ENCODE measurements at regions not wholly inside any gene's neighbourhood (a gene's known extent, or its start where the extent isn't known, plus 50 kb on each side); places are given as distances from the start of the nearest gene placed in this dataset.
"Not testable (repeated sequence)": the region's sequence is repeated elsewhere in the genome, so short reads cannot be mapped to it uniquely, and the experiment has no call there.

DNA sequence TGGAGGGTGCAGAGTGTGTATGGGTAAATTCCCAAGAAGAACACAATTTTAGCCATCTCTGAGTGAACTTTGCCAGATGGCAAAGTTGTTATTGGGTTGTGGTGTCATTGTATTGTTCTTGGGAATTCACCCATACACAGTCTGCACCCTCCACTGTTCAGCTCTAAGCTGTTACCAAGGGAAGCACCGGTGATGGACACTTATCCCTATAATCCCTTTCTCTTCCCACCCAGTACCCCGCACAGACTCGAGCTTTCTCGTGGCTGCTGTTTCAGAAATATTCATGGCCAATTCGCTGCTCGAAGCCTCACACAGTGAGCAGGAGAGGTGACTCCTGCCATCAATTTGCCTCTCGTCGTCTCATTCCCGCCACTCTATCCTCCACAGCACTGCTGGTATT is 95.7 kb upstream of the PALMD start:
- Mint-ChIP-seq H3K36me3 (no peaks in the 10 kb centered on the region), H3K9me3 (peaks cover 0 to 4% (median 0%) of the 10 kb centered on the region in 8 donors), H3K27ac (no peak overlapping the region), H3K4me3 (no peak overlapping the region), H3K27me3 (peaks cover 7 to 12% of the 10 kb centered on the region in 2 donors), H3K4me1 (no peaks in the 10 kb centered on the region)
- no peaks in the 10 kb centered on the region for H3K9me3 ChIP-seq (ENCODE audit: control insufficient read depth in 1 of 2, low read length in 2 of 2)
- H3K4me1 ChIP-seq (ENCODE audit: insufficient read depth, low read length) = no peaks in the 10 kb centered on the region
- H3K27me3 ChIP-seq (ENCODE audit: insufficient read depth, low read length) = no peaks in the 10 kb centered on the region
- H3K27ac ChIP-seq (ENCODE audit: low read depth, low read length) = no peak overlapping the region
- ChIA-PET POLR2A (ENCODE audit: partially characterized antibody) (no interaction called here), CTCF (ENCODE audit: partially characterized antibody) (no interaction called here)
- DNase-seq = no peak
- no peak overlapping the region for H3K4me3 ChIP-seq (ENCODE audit: low read length in 2 of 2)
- intact Hi-C loops (cut with micrococcal nuclease) = no loop called here
- no peaks in the 10 kb centered on the region for H3K36me3 ChIP-seq (ENCODE audit: insufficient read depth, low read length)

DNA sequence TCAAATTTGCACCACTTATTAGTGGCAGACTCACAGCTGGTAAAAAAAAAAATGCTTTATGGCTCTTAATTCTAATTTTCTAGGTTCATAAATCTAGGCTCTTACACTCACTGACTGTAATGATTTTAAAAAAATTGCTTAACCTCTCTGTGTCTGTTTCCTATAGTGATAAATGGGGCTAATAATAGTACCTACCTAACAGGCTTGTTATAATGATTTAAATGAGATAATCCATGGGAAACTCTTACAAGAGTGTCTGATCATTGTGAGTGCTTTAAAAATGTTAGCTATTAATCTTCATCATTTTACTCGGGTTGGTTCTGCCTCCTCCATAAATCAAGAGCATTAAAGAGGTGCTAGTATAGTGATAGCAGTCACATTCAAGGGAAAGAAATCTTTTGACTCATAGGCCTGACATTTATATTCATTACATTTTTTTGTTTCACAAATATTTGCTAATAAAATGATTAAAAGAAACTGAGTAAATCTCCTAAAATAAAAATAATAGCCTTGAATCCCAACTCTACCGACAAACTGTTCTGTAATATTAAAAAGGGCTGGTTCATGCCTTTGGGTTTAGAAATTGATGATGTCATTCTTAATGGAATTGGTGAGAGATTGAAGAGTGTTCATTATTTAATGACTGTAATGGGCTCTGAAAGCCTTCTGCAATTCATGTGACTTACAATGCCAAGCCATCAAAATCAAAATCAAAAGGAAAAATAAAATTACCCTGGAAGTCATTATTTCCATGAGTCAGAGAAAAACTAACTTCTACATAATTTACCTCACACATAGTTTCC is 93.9 kb upstream of the PALMD start:
- Mint-ChIP-seq H3K27ac (no peak overlapping the region), H3K36me3 (no peaks in the 10 kb centered on the region), H3K9me3 (peaks cover 0 to 4% (median 0%) of the 10 kb centered on the region in 8 donors), H3K4me3 (no peak overlapping the region), H3K27me3 (peaks cover 7 to 12% of the 10 kb centered on the region in 2 donors), H3K4me1 (no peaks in the 10 kb centered on the region)
- no peaks in the 10 kb centered on the region for H3K4me1 ChIP-seq (ENCODE audit: insufficient read depth, low read length)
- ChIA-PET POLR2A (ENCODE audit: partially characterized antibody) (no interaction called here), CTCF (ENCODE audit: partially characterized antibody) (no interaction called here)
- no peaks in the 10 kb centered on the region for H3K9me3 ChIP-seq (ENCODE audit: control insufficient read depth in 1 of 2, low read length in 2 of 2)
- no peaks in the 10 kb centered on the region for H3K36me3 ChIP-seq (ENCODE audit: insufficient read depth, low read length)
- H3K27ac ChIP-seq (ENCODE audit: low read depth, low read length) = no peak overlapping the region
- DNase-seq = no peak
- no peak overlapping the region for H3K4me3 ChIP-seq (ENCODE audit: low read length in 2 of 2)
- no peaks in the 10 kb centered on the region for H3K27me3 ChIP-seq (ENCODE audit: insufficient read depth, low read length)
- intact Hi-C loops (cut with micrococcal nuclease) = no loop called here

DNA sequence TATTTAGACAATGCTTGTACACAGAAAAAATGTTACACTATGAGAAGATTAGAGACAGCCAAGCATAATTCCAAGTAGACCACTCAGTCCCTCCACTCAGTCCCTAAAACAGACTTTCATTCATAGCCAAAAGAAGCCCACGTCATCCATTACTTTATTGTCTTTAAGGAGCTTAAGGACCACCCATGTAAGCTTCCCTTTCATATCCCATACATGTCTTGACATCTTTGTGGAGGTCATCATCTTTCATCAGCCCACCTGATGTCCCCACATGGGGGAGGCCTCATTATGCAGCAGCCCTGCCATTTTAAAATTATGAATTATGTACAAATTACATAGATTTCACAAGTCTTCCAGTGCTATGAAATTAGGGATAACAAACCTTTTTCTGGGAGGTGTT is 92.6 kb upstream of the PALMD start:
- H3K27ac Mint-ChIP-seq = no peak overlapping the region
- no peaks in the 10 kb centered on the region for H3K36me3 Mint-ChIP-seq
- ChIA-PET POLR2A (ENCODE audit: partially characterized antibody) (no interaction called here), CTCF (ENCODE audit: partially characterized antibody) (no interaction called here)
- Histone ChIP-seq H3K27ac (ENCODE audit: low read depth, low read length) (no peak overlapping the region), H3K36me3 (ENCODE audit: insufficient read depth, low read length) (no peaks in the 10 kb centered on the region), H3K4me1 (ENCODE audit: insufficient read depth, low read length) (no peaks in the 10 kb centered on the region), H3K9me3 (ENCODE audit: control insufficient read depth in 1 of 2, low read length in 2 of 2) (no peaks in the 10 kb centered on the region), H3K4me3 (ENCODE audit: low read length in 2 of 2) (no peak overlapping the region), H3K27me3 (ENCODE audit: insufficient read depth, low read length) (no peaks in the 10 kb centered on the region)
- H3K9me3 Mint-ChIP-seq = peaks cover 0 to 4% (median 0%) of the 10 kb centered on the region in 8 donors
- peaks cover 8 to 12% of the 10 kb centered on the region in 2 donors for H3K27me3 Mint-ChIP-seq
- DNase-seq = no peak
- no peak overlapping the region for H3K4me3 Mint-ChIP-seq
- intact Hi-C loops (cut with micrococcal nuclease) = no loop called here
- no peaks in the 10 kb centered on the region for H3K4me1 Mint-ChIP-seq

DNA sequence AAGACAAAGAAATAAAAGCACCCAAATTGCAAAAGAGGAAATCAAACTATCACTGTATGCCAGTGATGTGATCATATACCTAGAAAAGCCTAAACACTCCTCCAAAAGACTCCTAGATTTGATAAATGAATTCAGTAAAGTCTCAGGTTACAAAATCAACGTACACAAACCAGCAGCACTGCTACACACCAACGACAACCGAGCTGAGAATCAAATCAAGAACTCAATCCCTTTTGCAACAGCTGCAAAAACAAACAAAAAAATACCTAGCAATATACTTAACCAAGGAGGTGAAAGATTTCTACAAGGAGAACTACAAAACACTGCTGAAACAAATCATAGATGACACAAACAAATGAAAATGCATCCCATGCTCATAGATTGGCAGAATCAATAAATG is 92.1 kb upstream of the PALMD start:
- H3K27ac ChIP-seq (ENCODE audit: low read depth, low read length); intact Hi-C loops (cut with micrococcal nuclease); H3K27me3 ChIP-seq (ENCODE audit: insufficient read depth, low read length); H3K4me1 Mint-ChIP-seq; H3K36me3 ChIP-seq (ENCODE audit: insufficient read depth, low read length); POLR2A ChIA-PET (ENCODE audit: partially characterized antibody); H3K4me1 ChIP-seq (ENCODE audit: insufficient read depth, low read length); DNase-seq; H3K9me3 ChIP-seq (ENCODE audit: control insufficient read depth in 1 of 2, low read length in 2 of 2); H3K9me3 Mint-ChIP-seq; H3K4me3 ChIP-seq (ENCODE audit: low read length in 2 of 2); CTCF ChIA-PET (ENCODE audit: partially characterized antibody); H3K27ac Mint-ChIP-seq; H3K36me3 Mint-ChIP-seq; H3K4me3 Mint-ChIP-seq: not testable (repeated sequence)
- peaks cover 8 to 12% of the 10 kb centered on the region in 2 donors for H3K27me3 Mint-ChIP-seq

DNA sequence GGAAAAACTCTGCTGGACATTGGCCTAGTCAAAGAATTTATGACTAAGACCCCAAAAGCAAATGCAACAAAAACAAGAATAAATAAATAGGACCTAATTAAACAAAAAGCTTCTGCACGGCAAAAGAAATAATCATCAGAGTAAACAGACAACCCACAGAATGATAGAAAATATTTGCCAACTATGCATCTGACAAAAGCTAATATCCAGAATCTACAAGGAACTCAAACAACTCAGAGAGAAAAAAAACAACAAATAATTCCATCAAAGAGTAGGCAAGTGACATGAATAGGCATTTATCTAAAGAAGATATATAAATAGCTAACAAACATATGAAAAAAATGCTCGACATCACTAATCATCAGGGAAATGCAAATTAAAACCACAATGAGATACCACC is 91.2 kb upstream of the PALMD start:
- Mint-ChIP-seq H3K9me3 (peaks cover 0 to 4% (median 0%) of the 10 kb centered on the region in 8 donors), H3K4me3 (no peak overlapping the region), H3K36me3 (no peaks in the 10 kb centered on the region), H3K27me3 (peaks cover 8 to 12% of the 10 kb centered on the region in 2 donors), H3K27ac (no peak overlapping the region), H3K4me1 (no peaks in the 10 kb centered on the region)
- intact Hi-C loops (cut with micrococcal nuclease) = no loop called here
- no peak overlapping the region for H3K4me3 ChIP-seq (ENCODE audit: low read length in 2 of 2)
- H3K27ac ChIP-seq (ENCODE audit: low read depth, low read length) = no peak overlapping the region
- ChIA-PET CTCF (ENCODE audit: partially characterized antibody) (no interaction called here), POLR2A (ENCODE audit: partially characterized antibody) (no interaction called here)
- H3K9me3 ChIP-seq (ENCODE audit: control insufficient read depth in 1 of 2, low read length in 2 of 2) = no peaks in the 10 kb centered on the region
- no peaks in the 10 kb centered on the region for H3K4me1 ChIP-seq (ENCODE audit: insufficient read depth, low read length)
- no peak for DNase-seq
- H3K27me3 ChIP-seq (ENCODE audit: insufficient read depth, low read length) = no peaks in the 10 kb centered on the region
- no peaks in the 10 kb centered on the region for H3K36me3 ChIP-seq (ENCODE audit: insufficient read depth, low read length)

DNA sequence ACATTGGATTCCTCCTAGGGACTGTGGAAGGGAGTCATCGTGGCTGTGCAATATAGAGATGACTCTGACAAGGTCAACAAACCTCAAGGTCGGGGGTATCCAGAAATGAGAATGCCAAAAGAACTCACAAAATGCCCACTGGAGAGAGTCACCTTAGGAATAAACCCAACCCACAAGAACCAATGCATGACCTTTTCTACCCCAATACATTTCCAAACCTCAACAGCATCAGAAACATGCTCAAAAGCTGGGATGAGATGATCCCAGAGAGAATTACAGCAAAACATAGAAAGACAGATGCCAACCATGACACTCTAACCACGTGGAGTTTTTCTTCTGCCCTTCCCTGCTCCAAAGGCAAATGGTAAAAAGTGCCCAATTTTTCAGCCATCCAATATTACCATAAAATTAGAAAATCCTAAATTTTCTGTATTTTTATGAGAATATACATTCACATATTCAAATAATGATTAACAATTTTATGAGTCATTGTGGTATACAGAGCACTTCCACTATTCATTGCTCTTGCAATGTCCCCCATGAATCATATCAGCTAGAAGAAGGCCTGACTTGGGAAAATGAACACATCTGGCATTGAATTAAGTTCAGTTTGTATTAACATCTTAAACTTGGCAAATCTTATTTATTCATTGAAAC is 88.2 kb upstream of the PALMD start:
- Mint-ChIP-seq H3K36me3 (no peaks in the 10 kb centered on the region), H3K9me3 (peaks cover 0 to 9% (median 3%) of the 10 kb centered on the region in 8 donors)

DNA sequence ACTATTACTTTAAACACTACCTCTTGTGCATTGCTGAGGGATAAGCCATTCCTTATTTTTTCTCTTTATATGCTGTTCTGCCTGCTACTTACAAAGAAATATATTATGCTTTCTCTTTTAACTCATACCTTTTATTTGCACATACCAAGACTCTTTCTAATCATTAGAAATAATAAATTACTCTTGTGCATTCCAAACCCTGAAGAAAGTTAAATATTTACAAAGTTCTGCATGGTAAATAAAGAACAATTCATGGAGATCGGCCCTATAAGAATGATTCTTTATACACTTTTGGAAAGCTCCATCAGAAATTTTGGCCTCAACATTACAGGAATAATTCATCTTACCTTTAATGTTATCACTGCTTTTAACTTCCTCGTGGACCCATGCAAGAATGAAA is 86.7 kb upstream of the PALMD start:
- no peak overlapping the region for H3K27ac ChIP-seq (ENCODE audit: low read depth, low read length)
- H3K4me1 ChIP-seq (ENCODE audit: insufficient read depth, low read length) = no peaks in the 10 kb centered on the region
- H3K36me3 Mint-ChIP-seq = no peaks in the 10 kb centered on the region
- DNase-seq = no peak
- no peak overlapping the region for H3K4me3 Mint-ChIP-seq
- ChIA-PET CTCF (ENCODE audit: partially characterized antibody) (no interaction called here), POLR2A (ENCODE audit: partially characterized antibody) (no interaction called here)
- H3K27me3 ChIP-seq (ENCODE audit: insufficient read depth, low read length) = no peaks in the 10 kb centered on the region
- no peak overlapping the region for H3K4me3 ChIP-seq (ENCODE audit: low read length in 2 of 2)
- intact Hi-C loops (cut with micrococcal nuclease) = no loop called here
- H3K9me3 Mint-ChIP-seq = peaks cover 0 to 12% (median 3%) of the 10 kb centered on the region in 8 donors
- H3K27ac Mint-ChIP-seq = no peak overlapping the region
- peaks cover 0 to 3% of the 10 kb centered on the region in 2 donors for H3K27me3 Mint-ChIP-seq
- no peaks in the 10 kb centered on the region for H3K4me1 Mint-ChIP-seq
- no peaks in the 10 kb centered on the region for H3K9me3 ChIP-seq (ENCODE audit: control insufficient read depth in 1 of 2, low read length in 2 of 2)
- no peaks in the 10 kb centered on the region for H3K36me3 ChIP-seq (ENCODE audit: insufficient read depth, low read length)

More for the DNA sequence above, 88.2 kb upstream of the PALMD start:
- no peaks in the 10 kb centered on the region for H3K9me3 ChIP-seq (ENCODE audit: control insufficient read depth in 1 of 2, low read length in 2 of 2)
- no peaks in the 10 kb centered on the region for H3K36me3 ChIP-seq (ENCODE audit: insufficient read depth, low read length)
- POLR2A ChIA-PET (ENCODE audit: partially characterized antibody) = no interaction called here
- CTCF ChIA-PET (ENCODE audit: partially characterized antibody) = no interaction called here
- no peak for DNase-seq
- H3K4me3 ChIP-seq (ENCODE audit: low read length in 2 of 2) = no peak overlapping the region
- H3K4me1 Mint-ChIP-seq = no peaks in the 10 kb centered on the region
- no peak overlapping the region for H3K27ac Mint-ChIP-seq
- intact Hi-C loops (cut with micrococcal nuclease) = no loop called here
- H3K4me1 ChIP-seq (ENCODE audit: insufficient read depth, low read length) = no peaks in the 10 kb centered on the region
- no peak overlapping the region for H3K4me3 Mint-ChIP-seq
- H3K27ac ChIP-seq (ENCODE audit: low read depth, low read length) = no peak overlapping the region
- H3K27me3 Mint-ChIP-seq = peaks cover 3% of the 10 kb centered on the region in 2 donors
- no peaks in the 10 kb centered on the region for H3K27me3 ChIP-seq (ENCODE audit: insufficient read depth, low read length)

Data from CD4-positive, alpha-beta memory T cell (primary cell).